Germinal center (tissue), 1 donor: ENCODE measurements at regions not wholly inside any gene's neighbourhood (a gene's known extent, or its start where the extent isn't known, plus 50 kb on each side); places are given as distances from the start of the nearest gene placed in this dataset.

Experiments
- DNase-seq: peaks from one replicate; pipeline ENCODE4 v3.0.0; 2012; ENCODE audit warnings: mixed read lengths, low spot score

DNA sequence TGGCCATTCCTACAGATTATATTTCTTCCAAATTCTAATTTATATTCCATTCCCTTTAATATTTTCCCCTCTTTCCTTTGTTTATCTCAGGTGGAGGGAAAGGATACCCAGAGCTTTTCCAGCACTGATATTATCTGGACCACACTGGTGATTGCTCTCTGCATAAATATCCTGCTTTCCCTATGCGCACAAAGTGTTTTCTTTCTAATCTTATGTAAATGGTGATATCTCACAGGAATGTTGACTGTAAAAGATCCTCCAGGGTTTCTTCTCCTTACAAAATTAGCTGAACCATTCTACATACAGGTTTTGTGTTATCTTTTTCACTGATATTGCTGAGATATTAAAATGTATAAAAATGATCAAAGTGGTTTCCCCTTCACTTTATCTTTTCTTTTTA is 59.1 kb upstream of the GALNT13 start:
- DNase-seq, result no peak

- no peak for DNase-seq
Observed at GRCh38 chr2:153818242-153818641, 53.5 kb upstream of the GALNT13 start.

- no peak for DNase-seq
Observed at GRCh38 chr2:153819074-153819473, 52.6 kb upstream of the GALNT13 start.

DNA sequence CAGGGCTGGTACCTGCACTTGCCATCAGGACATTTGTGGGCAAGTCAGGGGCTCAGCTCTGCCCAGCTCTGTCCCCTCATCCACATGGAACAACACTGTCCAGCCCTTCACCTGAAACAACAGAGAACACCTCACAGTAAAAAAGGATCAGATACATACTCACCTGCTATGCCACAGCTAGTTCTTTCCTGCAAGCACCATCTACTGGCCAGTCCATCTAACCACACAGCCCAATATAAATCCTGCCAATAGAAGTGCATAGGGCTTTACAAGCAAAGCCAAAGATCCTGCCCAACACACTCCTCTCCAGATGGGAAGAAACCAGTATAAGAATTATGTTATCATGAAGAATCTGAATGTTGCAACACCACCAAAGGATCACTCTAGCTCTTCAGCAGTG is 52.2 kb upstream of the GALNT13 start:
- DNase-seq, result no peak
